GM18505 (cell line): ENCODE measurements at regions not wholly inside any gene's neighbourhood (a gene's known extent, or its start where the extent isn't known, plus 50 kb on each side); places are given as distances from the start of the nearest gene placed in this dataset.
"Not testable (repeated sequence)": the region's sequence is repeated elsewhere in the genome, so short reads cannot be mapped to it uniquely, and the experiment has no call there.

Experiments used
- ATAC-seq: cut with Tn5 transposase; IDR thresholded peaks from one replicate; pipeline ENCODE4 v1.9.1; 2021; ENCODE audit not compliant: unreplicated experiment
- POLR2A ChIP-seq: IDR thresholded peaks from 4 replicates; pipeline ENCODE4 v1.6.1; 2011; ENCODE audit warnings: borderline replicate concordance; ENCODE audit not compliant: insufficient read depth, insufficient read length; ENCODE audit errors: extremely low read depth

DNA sequence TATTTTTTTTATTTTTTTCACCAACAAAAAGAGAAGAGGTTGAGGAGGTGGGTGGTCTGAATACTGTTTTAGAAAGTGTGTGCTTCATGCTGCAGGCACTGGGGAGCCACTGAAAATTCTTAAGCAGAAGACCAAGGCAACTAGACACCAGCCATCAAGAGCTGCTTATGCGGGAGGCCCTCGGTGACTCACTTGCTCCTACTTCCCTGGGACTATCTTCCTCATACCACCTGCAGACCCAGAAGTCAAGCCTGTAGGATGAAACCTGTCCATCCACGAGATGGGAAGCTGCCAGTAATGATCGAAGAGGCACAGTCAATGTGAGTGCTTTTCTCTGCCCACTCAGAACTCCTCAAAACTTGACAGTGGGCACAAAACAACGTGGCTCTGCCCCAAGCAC is 125.8 kb upstream of the SLC44A1 start:
- TF ChIP-seq POLR2A: no peak
- ATAC-seq: no peak

- ATAC-seq: no peak
Observed at GRCh38 chr9:105119156-105119555, 125.3 kb upstream of the SLC44A1 start.

DNA sequence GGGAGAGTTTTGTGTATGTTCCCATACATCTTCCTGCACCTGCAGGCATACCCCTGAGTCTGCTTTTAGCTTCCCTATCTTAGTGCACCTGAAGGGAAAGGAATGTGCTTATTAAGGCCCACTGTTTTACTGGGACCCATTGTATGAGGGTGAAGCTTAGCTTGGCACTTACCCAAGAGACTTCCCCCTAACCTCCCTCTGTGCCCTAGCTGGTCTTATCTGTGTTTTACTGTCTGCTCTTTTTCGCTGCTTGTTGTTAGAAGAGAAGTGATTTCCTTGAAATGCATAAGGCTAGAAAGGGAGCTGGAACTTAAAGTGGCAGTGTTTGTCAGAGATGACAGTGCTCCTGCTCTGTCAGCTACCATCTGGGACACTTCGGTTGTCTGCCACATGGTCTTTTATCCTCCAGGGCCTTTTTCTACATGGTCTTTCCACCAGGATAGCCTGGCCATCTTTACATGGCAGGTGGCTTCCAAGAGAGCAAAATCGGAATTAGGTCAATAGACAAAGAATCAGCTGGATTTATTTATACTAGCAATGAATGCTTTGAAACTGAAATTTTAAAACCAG is 122.5 kb upstream of the SLC44A1 start:
- ATAC-seq: no peak
- TF ChIP-seq POLR2A: no peak

More at GRCh38 chr9:105119156-105119555, 125.3 kb upstream of the SLC44A1 start:
- no peak for TF ChIP-seq POLR2A

DNA sequence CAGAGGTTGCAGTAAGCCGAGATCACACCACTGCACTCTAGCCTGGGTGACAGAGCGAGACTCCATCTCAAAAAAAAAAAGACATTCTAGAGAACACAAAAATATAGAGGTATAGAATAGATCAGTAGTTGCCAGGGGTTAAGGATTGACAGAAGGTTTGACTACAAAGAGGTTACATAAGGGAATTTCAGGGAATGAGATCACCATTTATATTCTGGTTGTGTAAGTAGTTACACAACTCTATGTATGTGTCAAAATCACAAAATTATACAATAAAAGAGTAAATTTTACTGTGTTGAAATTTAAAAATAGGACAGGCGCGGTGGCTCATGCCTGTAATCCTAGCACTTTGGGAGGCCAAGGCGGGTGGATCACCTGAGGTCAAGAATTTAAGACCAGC is 119.9 kb upstream of the SLC44A1 start:
- not testable (repeated sequence) for ATAC-seq

DNA sequence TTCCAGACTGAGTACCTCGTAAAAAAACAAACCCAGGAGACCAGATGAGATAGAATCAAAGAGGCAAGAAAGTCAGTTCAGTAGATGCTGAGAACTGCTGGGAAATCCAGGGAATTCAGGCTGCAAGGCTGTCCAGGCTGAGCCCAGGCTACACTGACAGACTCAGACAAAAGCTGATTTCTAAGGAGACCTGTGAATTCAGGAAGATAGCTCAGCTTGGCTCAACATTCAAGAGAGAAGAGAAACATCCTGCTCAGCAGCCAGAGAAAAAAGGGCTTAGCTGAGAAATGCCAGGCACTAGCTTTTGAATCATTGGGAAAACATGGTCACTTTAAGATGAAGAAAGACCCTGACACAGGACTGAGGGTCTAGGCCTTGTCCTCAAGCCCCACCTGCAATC is 118.2 kb upstream of the SLC44A1 start:
- ATAC-seq: no peak
- TF ChIP-seq POLR2A: no peak

GRCh38 chr9:105127863-105128220 is 116.6 kb upstream of the SLC44A1 start:
- peak; percentile 100 for ATAC-seq
- no peak for TF ChIP-seq POLR2A

GRCh38 chr9:105128908-105129600 is 115.4 kb upstream of the SLC44A1 start:
- ATAC-seq: no peak

GRCh38 chr9:105129731-105130130 is 114.7 kb upstream of the SLC44A1 start:
- no peak for TF ChIP-seq POLR2A
- no peak for ATAC-seq

More at GRCh38 chr9:105128908-105129600, 115.4 kb upstream of the SLC44A1 start:
- no peak for TF ChIP-seq POLR2A

DNA sequence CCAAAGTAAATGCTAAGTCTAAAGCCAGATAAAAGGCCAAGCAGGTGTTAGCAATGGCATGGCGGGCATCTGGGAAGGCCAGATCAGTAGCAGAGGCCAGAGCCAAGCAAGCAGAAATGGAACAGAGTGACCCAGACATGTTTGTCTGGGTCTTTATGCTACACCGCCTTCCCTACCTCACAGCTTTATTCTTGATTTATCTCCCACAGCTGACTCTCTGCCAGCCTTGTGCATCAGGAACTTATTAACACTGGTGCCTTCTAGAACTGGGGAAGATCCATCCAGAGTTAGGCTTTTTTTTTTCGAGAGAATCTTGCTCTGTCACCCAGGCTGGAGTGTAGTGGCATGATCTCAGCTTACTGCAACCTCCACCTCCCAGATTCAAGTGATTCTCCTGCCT is 112.5 kb upstream of the SLC44A1 start:
- TF ChIP-seq POLR2A: no peak

GRCh38 chr9:105132606-105133005 is 111.8 kb upstream of the SLC44A1 start:
- TF ChIP-seq POLR2A: no peak
- ATAC-seq: no peak

More for the DNA sequence above, 112.5 kb upstream of the SLC44A1 start:
- no peak for ATAC-seq

GRCh38 chr9:105138306-105138801 is 106.1 kb upstream of the SLC44A1 start:
- no peak for ATAC-seq
- no peak for TF ChIP-seq POLR2A

- no peak for TF ChIP-seq POLR2A
- ATAC-seq: peak; percentile 96
Observed at GRCh38 chr9:105141146-105141975, 103.1 kb upstream of the SLC44A1 start.

DNA sequence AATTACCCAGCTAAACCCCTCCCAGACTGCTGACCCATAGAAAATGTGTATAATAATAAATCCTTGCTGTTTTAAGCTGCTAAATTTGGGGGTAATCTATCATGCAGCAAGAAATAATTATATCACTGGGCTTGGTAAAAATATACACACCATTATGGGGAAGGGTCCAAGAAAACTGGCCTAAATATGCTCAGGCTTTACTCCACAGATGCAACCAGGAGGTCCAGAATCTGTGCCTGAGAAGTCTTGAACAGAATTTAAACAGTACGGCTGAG is 102.5 kb upstream of the SLC44A1 start:
- no peak for TF ChIP-seq POLR2A

DNA sequence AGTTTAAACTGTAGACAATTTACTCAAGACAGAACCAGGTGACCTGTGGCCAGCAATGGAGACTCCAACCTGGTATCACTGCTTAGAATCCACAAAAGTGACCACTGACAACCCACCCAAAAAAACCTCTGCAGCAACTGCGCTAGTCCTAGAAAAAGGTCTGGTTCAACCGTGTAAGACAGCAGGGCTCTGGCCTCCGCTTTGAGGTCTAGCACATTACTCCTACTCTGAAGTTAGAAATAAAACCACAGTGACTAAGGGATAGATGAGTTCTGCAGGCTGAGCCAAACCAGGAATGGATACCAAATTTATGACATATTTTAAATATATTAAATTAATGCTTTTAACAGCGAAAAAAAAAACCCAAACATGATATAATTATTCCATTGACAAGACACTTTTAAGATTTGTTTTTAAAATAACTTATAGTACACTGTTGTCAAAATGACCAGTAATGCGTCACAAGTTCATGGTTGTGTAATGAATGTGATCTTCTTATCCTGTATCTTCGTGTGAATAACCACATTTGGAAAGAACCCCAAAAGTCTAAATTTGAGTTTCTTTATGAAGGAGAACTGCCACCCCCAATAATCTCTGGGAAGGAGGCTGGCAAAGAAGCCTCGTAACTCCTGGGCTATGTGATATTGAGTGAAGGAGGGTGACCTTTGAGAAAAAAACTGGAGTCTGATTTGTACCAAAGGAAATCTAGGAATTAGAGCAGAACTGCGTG is 101.9 kb upstream of the SLC44A1 start:
- no peak for TF ChIP-seq POLR2A
- no peak for ATAC-seq

More for the DNA sequence above, 102.5 kb upstream of the SLC44A1 start:
- no peak for ATAC-seq

DNA sequence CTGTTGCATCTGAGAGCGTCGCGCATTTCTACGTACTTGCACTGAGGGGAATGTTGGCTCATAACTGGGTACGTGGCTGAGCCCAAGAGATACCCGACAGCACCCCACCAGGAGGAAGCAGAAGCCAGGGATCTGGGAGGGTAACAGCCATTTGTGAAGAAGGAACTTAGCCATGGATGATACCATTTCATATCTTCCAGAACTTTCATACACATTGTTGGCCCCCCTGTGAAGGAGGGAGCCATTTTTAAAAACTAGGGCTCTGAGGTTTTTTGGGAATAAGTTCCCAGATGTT is 101.4 kb upstream of the SLC44A1 start:
- ATAC-seq: no peak

More for the DNA sequence above, 101.4 kb upstream of the SLC44A1 start:
- no peak for TF ChIP-seq POLR2A
